Nephron progenitor cell (in vitro differentiated cells): ENCODE measurements at regions not wholly inside any gene's neighbourhood (a gene's known extent, or its start where the extent isn't known, plus 50 kb on each side); places are given as distances from the start of the nearest gene placed in this dataset.
A peak's percentile ranks its signal among the peaks of the same experiment; 100 is the strongest.

Experiments
- DNase-seq: peaks from one replicate; pipeline ENCODE4 v3.0.0; 2021
- H3K27ac Mint-ChIP-seq: 2 replicates; pipeline ENCODE4 v1.8.0; 2021; ENCODE audit warnings: mild to moderate bottlenecking, moderate library complexity, mixed read lengths
- H3K27me3 Mint-ChIP-seq: 2 replicates; pipeline ENCODE4 v1.8.0; 2021; ENCODE audit warnings: mild to moderate bottlenecking, low read depth, mixed read lengths; ENCODE audit not compliant: poor library complexity
- H3K36me3 Mint-ChIP-seq: 2 replicates; pipeline ENCODE4 v1.8.0; 2021; ENCODE audit warnings: low read depth, mixed read lengths
- H3K4me1 Mint-ChIP-seq: 2 replicates; pipeline ENCODE4 v1.8.0; 2021; ENCODE audit warnings: mixed read lengths
- H3K4me3 Mint-ChIP-seq: 2 replicates; pipeline ENCODE4 v1.8.0; 2021; ENCODE audit warnings: mild to moderate bottlenecking, moderate library complexity, mixed read lengths
- H3K9me3 Mint-ChIP-seq: 2 replicates; pipeline ENCODE4 v1.8.0; 2021; ENCODE audit warnings: mild to moderate bottlenecking, moderate library complexity, mixed read lengths
- TF ChIP-seq, protein P1 (sequence below): fragments of 200-600 bp; sonication (generic); IDR thresholded peaks from 2 replicates; pipeline ENCODE4 v1.5.0; 2021; ENCODE audit warnings: antibody characterized with exemption

DNA sequence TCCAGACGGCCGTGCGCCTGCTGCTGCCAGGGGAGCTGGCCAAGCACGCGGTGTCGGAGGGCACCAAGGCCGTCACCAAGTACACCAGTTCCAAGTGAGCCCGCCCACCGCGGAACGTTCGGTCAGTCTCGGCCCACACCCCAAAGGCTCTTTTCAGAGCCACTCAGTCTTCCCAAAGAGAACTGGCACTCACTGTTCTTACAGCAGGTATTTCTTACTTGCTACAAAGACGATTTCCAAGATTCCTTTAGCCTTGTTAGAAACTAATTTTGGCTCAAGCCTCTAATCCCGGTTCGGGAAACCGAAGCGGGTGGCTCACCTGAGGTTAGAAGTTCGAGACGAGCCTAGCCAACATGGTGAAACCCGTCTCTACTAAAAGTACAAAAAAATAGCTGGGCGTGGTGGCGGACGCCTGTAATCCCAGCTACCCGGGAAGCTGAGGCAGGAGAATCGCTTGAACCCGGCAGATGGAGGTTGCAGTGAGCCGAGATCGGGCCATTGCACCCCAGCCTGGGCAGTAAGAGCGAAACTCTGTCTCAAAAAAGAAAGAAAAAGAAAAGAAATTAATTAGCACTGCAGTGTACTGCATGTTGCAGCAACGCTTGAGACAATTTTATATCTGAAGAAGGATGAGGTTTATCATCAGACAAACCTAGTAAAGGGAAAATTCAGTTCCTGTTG is 73.1 kb downstream of the OR2B2 start:
- TF ChIP-seq, protein P1, sequence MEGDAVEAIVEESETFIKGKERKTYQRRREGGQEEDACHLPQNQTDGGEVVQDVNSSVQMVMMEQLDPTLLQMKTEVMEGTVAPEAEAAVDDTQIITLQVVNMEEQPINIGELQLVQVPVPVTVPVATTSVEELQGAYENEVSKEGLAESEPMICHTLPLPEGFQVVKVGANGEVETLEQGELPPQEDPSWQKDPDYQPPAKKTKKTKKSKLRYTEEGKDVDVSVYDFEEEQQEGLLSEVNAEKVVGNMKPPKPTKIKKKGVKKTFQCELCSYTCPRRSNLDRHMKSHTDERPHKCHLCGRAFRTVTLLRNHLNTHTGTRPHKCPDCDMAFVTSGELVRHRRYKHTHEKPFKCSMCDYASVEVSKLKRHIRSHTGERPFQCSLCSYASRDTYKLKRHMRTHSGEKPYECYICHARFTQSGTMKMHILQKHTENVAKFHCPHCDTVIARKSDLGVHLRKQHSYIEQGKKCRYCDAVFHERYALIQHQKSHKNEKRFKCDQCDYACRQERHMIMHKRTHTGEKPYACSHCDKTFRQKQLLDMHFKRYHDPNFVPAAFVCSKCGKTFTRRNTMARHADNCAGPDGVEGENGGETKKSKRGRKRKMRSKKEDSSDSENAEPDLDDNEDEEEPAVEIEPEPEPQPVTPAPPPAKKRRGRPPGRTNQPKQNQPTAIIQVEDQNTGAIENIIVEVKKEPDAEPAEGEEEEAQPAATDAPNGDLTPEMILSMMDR: no peak
- no peak for DNase-seq
- Mint-ChIP-seq H3K36me3 (peaks cover 8% of the 10 kb centered on the region), H3K9me3 (no peaks in the 10 kb centered on the region), H3K4me3 (no peak overlapping the region), H3K27ac (no peak overlapping the region), H3K4me1 (peaks cover 35% of the 10 kb centered on the region), H3K27me3 (no peaks in the 10 kb centered on the region)

DNA sequence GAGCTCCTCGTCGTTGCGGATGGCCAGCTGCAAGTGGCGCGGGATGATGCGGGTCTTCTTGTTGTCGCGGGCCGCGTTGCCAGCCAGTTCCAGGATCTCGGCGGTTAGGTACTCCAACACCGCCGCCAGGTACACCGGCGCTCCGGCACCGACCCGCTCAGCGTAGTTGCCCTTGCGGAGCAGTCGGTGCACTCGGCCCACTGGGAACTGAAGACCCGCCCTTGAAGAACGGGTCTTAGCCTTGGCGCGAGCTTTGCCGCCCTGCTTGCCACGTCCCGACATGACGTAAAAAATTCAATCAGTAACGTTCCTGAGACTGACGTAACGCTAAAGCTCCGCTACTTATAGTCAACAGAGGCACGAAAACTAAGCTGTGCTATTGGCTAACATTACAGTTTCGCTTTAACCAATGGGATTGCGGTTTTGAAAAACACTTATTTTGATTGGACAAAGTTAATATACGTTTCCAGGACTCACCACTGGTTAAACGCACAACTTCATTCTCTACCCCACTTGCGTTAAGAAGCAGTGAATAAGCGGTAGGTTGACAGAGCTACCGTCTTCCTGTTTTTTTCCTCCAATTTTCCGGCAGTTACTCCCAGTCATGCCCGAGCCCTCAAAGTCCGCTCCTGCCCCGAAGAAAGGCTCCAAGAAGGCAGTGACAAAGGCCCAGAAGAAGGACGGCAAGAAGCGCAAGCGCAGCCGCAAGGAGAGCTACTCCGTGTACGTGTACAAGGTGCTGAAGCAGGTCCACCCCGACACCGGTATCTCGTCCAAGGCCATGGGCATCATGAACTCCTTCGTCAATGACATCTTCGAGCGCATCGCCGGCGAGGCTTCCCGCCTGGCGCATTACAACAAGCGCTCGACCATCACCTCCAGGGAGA is 73.9 kb downstream of the OR2B2 start:
- Mint-ChIP-seq H3K4me1 (peaks cover 38% of the 10 kb centered on the region), H3K27me3 (no peaks in the 10 kb centered on the region), H3K9me3 (no peaks in the 10 kb centered on the region), H3K4me3 (no peak overlapping the region), H3K36me3 (peaks cover 10% of the 10 kb centered on the region), H3K27ac (no peak overlapping the region)
- TF ChIP-seq, protein P1: no peak
- peak; percentile 74 for DNase-seq

DNA sequence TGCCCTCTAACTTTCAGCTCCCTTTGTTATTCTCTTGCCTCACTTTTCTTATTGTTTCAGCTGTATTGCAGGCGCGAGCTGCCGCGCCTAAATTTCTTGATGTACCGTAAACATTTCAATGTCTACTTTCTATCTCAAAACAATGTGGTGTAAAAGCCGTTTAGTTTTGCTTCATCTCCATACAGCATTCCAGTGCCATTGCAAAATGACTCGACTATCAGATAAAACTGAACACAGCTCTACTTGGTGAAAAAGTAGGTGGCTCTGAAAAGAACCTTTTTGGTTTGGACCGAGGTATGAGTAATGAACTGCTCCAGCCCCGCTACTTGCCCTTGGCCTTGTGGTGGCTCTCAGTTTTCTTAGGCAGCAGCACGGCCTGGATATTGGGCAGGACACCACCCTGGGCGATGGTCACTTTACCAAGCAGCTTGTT is 74.6 kb downstream of the OR2B2 start:
- no peak overlapping the region for H3K27ac Mint-ChIP-seq
- TF ChIP-seq, protein P1: no peak
- H3K4me3 Mint-ChIP-seq: no peak overlapping the region
- no peaks in the 10 kb centered on the region for H3K9me3 Mint-ChIP-seq
- H3K27me3 Mint-ChIP-seq: no peaks in the 10 kb centered on the region
- no peak for DNase-seq
- H3K4me1 Mint-ChIP-seq: peaks cover 40% of the 10 kb centered on the region
- H3K36me3 Mint-ChIP-seq: peaks cover 10% of the 10 kb centered on the region

DNA sequence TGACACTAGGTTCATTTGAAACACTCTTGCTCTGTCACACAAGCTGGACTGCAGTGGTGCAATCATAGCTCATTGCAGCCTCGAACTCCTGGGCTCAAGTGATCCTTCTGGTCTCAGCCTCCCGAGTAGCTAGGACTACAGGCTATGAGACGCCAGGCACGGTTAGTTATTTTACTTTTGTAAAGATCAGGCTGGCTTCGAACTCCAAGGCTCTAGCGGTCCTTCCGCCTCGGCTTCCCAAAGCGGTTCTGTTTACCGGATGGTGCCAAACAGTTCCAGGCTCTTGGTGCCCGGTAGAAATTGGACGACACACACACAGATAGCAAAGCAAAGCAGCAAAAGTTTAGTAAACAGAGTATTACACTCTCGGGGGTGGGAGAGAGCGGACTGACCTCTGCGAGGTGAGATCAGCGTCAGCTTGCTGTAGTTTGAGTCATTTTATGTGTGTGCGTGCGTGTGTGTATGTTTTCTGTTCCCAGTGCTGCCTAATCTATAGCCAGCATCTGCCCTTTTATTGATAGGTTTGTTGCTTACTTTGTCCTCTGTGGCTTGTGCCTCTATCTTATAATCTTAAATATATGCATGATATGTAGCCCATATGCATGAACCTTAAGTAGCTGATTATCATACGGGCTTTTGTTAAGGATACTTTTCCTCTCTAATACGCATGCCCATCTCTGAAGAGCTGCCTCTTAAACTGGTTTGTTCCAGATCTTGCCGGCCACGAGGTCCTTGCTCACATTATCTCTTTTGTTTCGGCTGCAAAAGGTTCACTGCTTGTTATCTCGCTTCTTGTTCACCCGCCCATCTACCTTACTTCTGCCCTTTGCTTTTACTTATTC is 75.2 kb downstream of the OR2B2 start:
- no peak overlapping the region for H3K27ac Mint-ChIP-seq
- H3K27me3 Mint-ChIP-seq: no peaks in the 10 kb centered on the region
- peaks cover 10% of the 10 kb centered on the region for H3K36me3 Mint-ChIP-seq
- H3K9me3 Mint-ChIP-seq: no peaks in the 10 kb centered on the region
- no peak overlapping the region for H3K4me3 Mint-ChIP-seq
- TF ChIP-seq, protein P1: no peak
- peaks cover 40% of the 10 kb centered on the region for H3K4me1 Mint-ChIP-seq
- DNase-seq: no peak

DNA sequence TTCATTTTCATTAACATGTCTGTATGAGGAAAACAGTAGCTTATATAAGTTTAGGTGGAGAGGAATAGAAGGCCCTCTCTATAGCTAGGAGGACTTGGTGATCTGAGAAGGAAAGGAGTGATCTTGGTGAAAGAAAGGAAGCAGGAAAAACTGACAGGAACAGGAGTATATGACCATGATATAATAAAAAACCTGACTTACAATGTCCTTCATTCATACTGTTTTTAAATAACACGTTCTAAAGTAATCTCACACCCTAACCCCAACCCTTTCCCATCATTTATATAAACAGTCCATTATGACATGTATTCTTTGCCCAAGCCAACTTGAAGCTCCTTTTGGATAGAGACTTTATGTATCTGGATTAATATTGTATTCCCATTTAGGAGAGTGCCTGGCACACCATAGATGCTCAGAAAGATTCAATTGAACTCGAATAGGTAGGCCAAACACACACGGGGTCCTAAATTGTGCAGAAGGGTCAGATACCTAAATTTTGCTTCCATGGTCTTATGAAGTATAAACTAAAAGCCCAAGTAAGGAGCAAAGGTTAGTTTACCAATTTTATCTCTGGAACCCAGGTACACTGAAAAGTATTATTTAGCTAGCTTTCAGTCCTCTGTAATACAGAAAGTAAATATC is 75.9 kb downstream of the OR2B2 start:
- Mint-ChIP-seq H3K4me1 (peaks cover 44% of the 10 kb centered on the region), H3K4me3 (no peak overlapping the region), H3K9me3 (no peaks in the 10 kb centered on the region), H3K27me3 (no peaks in the 10 kb centered on the region), H3K36me3 (peaks cover 5% of the 10 kb centered on the region), H3K27ac (peak overlapping the region; percentile 98)
- TF ChIP-seq, protein P1: no peak
- no peak for DNase-seq
